OCI-LY1 (cell line): ENCODE measurements at regions not wholly inside any gene's neighbourhood (a gene's known extent, or its start where the extent isn't known, plus 50 kb on each side); places are given as distances from the start of the nearest gene placed in this dataset.

Source experiments
- CTCF ChIP-seq: fragments of 200-600 bp; sonication (generic), shearing (Covaris generic); IDR thresholded peaks from 2 replicates; pipeline ENCODE4 v1.5.1; 2017; ENCODE audit warnings: mild to moderate bottlenecking, antibody characterized with exemption, low read length, moderate library complexity, mixed read lengths
- EZH2 ChIP-seq: fragments of 200-600 bp; sonication (generic), shearing (Covaris generic); IDR thresholded peaks from 2 replicates; pipeline ENCODE4 v1.8.0; 2017; ENCODE audit warnings: borderline replicate concordance, mixed run types, mild to moderate bottlenecking, antibody characterized with exemption, low read length, moderate library complexity, mixed read lengths

GRCh38 chr10:113993489-113993991, 50.1 kb upstream of the ADRB1 start:
- no peak for TF ChIP-seq CTCF
- no peak for TF ChIP-seq EZH2
